ENCODE measurements at regions not wholly inside any gene's neighbourhood (a gene's known extent, or its start where the extent isn't known, plus 50 kb on each side); places are given as distances from the start of the nearest gene placed in this dataset.

GRCh38 chr16:11401161-11402050, 56.1 kb downstream of the RMI2 start:
- H3K36me3 Mint-ChIP-seq (ENCODE audit: unreplicated experiment) = no peaks in the 10 kb centered on the region
- TF ChIP-seq, protein P1, sequence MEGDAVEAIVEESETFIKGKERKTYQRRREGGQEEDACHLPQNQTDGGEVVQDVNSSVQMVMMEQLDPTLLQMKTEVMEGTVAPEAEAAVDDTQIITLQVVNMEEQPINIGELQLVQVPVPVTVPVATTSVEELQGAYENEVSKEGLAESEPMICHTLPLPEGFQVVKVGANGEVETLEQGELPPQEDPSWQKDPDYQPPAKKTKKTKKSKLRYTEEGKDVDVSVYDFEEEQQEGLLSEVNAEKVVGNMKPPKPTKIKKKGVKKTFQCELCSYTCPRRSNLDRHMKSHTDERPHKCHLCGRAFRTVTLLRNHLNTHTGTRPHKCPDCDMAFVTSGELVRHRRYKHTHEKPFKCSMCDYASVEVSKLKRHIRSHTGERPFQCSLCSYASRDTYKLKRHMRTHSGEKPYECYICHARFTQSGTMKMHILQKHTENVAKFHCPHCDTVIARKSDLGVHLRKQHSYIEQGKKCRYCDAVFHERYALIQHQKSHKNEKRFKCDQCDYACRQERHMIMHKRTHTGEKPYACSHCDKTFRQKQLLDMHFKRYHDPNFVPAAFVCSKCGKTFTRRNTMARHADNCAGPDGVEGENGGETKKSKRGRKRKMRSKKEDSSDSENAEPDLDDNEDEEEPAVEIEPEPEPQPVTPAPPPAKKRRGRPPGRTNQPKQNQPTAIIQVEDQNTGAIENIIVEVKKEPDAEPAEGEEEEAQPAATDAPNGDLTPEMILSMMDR (IDR thresholded peaks at IDR 0.05; ENCODE audit: partially characterized antibody, unreplicated experiment) = no peak
- H3K4me3 Mint-ChIP-seq (ENCODE audit: unreplicated experiment) = no peak overlapping the region
- peaks cover 5% of the 10 kb centered on the region for H3K9me3 Mint-ChIP-seq (ENCODE audit: unreplicated experiment)
- peaks cover 11% of the 10 kb centered on the region for H3K4me1 Mint-ChIP-seq (ENCODE audit: low read depth, unreplicated experiment)
- DNase-seq = peak; percentile 20
- H3K27ac Mint-ChIP-seq (ENCODE audit: unreplicated experiment) = peak overlapping the region; percentile 33
- peaks cover 23% of the 10 kb centered on the region for H3K27me3 Mint-ChIP-seq (ENCODE audit: unreplicated experiment)

GRCh38 chr16:11402051-11402744, 56.9 kb downstream of the RMI2 start:
- Mint-ChIP-seq H3K27me3 (ENCODE audit: unreplicated experiment) (peaks cover 20% of the 10 kb centered on the region), H3K9me3 (ENCODE audit: unreplicated experiment) (peaks cover 6% of the 10 kb centered on the region), H3K27ac (ENCODE audit: unreplicated experiment) (no peak overlapping the region), H3K4me3 (ENCODE audit: unreplicated experiment) (no peak overlapping the region), H3K4me1 (ENCODE audit: low read depth, unreplicated experiment) (peaks cover 6% of the 10 kb centered on the region), H3K36me3 (ENCODE audit: unreplicated experiment) (no peaks in the 10 kb centered on the region)
- TF ChIP-seq, protein P1 (IDR thresholded peaks at IDR 0.05; ENCODE audit: partially characterized antibody, unreplicated experiment) = no peak
- peak; percentile 32 for DNase-seq

- Mint-ChIP-seq H3K27me3 (ENCODE audit: unreplicated experiment) (peaks cover 14% of the 10 kb centered on the region), H3K27ac (ENCODE audit: unreplicated experiment) (peak overlapping the region; percentile 22), H3K4me3 (ENCODE audit: unreplicated experiment) (no peak overlapping the region)
These were observed 57.7 kb downstream of the RMI2 start for GRCh38 chr16:11402745-11403533.

GRCh38 chr16:11403534-11403795, 58.2 kb downstream of the RMI2 start:
- Mint-ChIP-seq H3K4me1 (ENCODE audit: low read depth, unreplicated experiment) (peaks cover 6% of the 10 kb centered on the region), H3K36me3 (ENCODE audit: unreplicated experiment) (no peaks in the 10 kb centered on the region), H3K27ac (ENCODE audit: unreplicated experiment) (no peak overlapping the region), H3K4me3 (ENCODE audit: unreplicated experiment) (no peak overlapping the region), H3K9me3 (ENCODE audit: unreplicated experiment) (peaks cover 11% of the 10 kb centered on the region), H3K27me3 (ENCODE audit: unreplicated experiment) (peaks cover 14% of the 10 kb centered on the region)
- TF ChIP-seq, protein P1 (IDR thresholded peaks at IDR 0.05; ENCODE audit: partially characterized antibody, unreplicated experiment) = no peak
- DNase-seq = peak; percentile 8

More at GRCh38 chr16:11402745-11403533, 57.7 kb downstream of the RMI2 start:
- peaks cover 11% of the 10 kb centered on the region for H3K9me3 Mint-ChIP-seq (ENCODE audit: unreplicated experiment)
- peak; percentile 13 for DNase-seq
- H3K36me3 Mint-ChIP-seq (ENCODE audit: unreplicated experiment) = no peaks in the 10 kb centered on the region
- TF ChIP-seq, protein P1 (IDR thresholded peaks at IDR 0.05; ENCODE audit: partially characterized antibody, unreplicated experiment) = no peak
- peaks cover 6% of the 10 kb centered on the region for H3K4me1 Mint-ChIP-seq (ENCODE audit: low read depth, unreplicated experiment)
